H9 (cell line): ENCODE measurements at regions not wholly inside any gene's neighbourhood (a gene's known extent, or its start where the extent isn't known, plus 50 kb on each side); places are given as distances from the start of the nearest gene placed in this dataset.

Source experiments
- DNase-seq: peaks from one replicate; pipeline ENCODE4 v3.0.0-alpha.2; 2017
- H2AFZ ChIP-seq: one replicate; pipeline ENCODE4 v1.6.1; 2013; ENCODE audit warnings: mild to moderate bottlenecking, low read length, control low read depth, moderate library complexity
- H2AK5ac ChIP-seq: 2 replicates; pipeline ENCODE4 v1.6.1; 2013; ENCODE audit warnings: low read length, control low read depth, mixed read lengths; ENCODE audit not compliant: insufficient read length
- H2BK120ac ChIP-seq: one replicate; pipeline ENCODE4 v1.6.1; 2013; ENCODE audit warnings: low read depth, mild to moderate bottlenecking, low read length, control low read depth, inconsistent platforms; ENCODE audit not compliant: poor library complexity, severe bottlenecking
- H2BK12ac ChIP-seq: 2 replicates; pipeline ENCODE4 v1.6.1; 2013; ENCODE audit warnings: low read length, control low read depth, mixed read lengths, low read depth; ENCODE audit not compliant: insufficient read length
- H2BK15ac ChIP-seq: 2 replicates; pipeline ENCODE4 v1.6.1; 2013; ENCODE audit warnings: low read depth, low read length, control low read depth
- H2BK20ac ChIP-seq: one replicate; pipeline ENCODE4 v1.6.1; 2013; ENCODE audit warnings: low read depth, mild to moderate bottlenecking, low read length, control low read depth, inconsistent platforms; ENCODE audit not compliant: poor library complexity, severe bottlenecking
- H2BK5ac ChIP-seq: 2 replicates; pipeline ENCODE4 v1.6.1; 2013; ENCODE audit warnings: low read length, control low read depth, mixed read lengths; ENCODE audit not compliant: insufficient read length
- H3K14ac ChIP-seq: 2 replicates; pipeline ENCODE4 v1.6.1; 2013; ENCODE audit warnings: low read length, control low read depth; ENCODE audit not compliant: insufficient read depth
- H3K18ac ChIP-seq: 2 replicates; pipeline ENCODE4 v1.6.1; 2013; ENCODE audit warnings: low read depth, mild to moderate bottlenecking, mixed read lengths, low read length, control low read depth; ENCODE audit not compliant: insufficient read length
- H3K23ac ChIP-seq: 2 replicates; pipeline ENCODE4 v1.6.1; 2013; ENCODE audit warnings: low read length, control low read depth, mixed read lengths, low read depth; ENCODE audit not compliant: insufficient read length
- H3K23me2 ChIP-seq: 2 replicates; pipeline ENCODE4 v1.6.1; 2013; ENCODE audit warnings: low read depth, mild to moderate bottlenecking, mixed read lengths, low read length, control low read depth; ENCODE audit not compliant: insufficient read length, poor library complexity, severe bottlenecking
- H3K27ac ChIP-seq: 2 replicates; pipeline ENCODE4 v1.5.1; 2013; ENCODE audit warnings: low read length, control low read depth, mixed read lengths, low read depth; ENCODE audit not compliant: insufficient read length
- H3K27me3 ChIP-seq: 2 replicates; pipeline ENCODE4 v1.6.1; 2013; ENCODE audit warnings: low read length, control low read depth, inconsistent platforms; ENCODE audit not compliant: insufficient read depth
- H3K4ac ChIP-seq: 2 replicates; pipeline ENCODE4 v1.6.1; 2013; ENCODE audit warnings: low read depth, mild to moderate bottlenecking, control low read depth, inconsistent platforms, low read length, moderate library complexity
- H3K4me1 ChIP-seq: 2 replicates; pipeline ENCODE4 v1.6.1; 2013; ENCODE audit warnings: low read length, control low read depth, inconsistent platforms; ENCODE audit not compliant: insufficient read depth
- H3K4me2 ChIP-seq: 2 replicates; pipeline ENCODE4 v1.6.1; 2013; ENCODE audit warnings: low read length, control low read depth, mixed read lengths; ENCODE audit not compliant: insufficient read length, insufficient read depth
- H3K56ac ChIP-seq: 2 replicates; pipeline ENCODE4 v1.6.1; 2013; ENCODE audit warnings: low read depth, mild to moderate bottlenecking, mixed read lengths, low read length, control low read depth; ENCODE audit not compliant: insufficient read length
- H3K79me1 ChIP-seq: 2 replicates; pipeline ENCODE4 v1.6.1; 2013; ENCODE audit warnings: low read depth, mild to moderate bottlenecking, moderate library complexity, low read length, control low read depth, inconsistent platforms; ENCODE audit not compliant: insufficient read depth, poor library complexity, severe bottlenecking
- H3K79me2 ChIP-seq: 2 replicates; pipeline ENCODE4 v1.6.1; 2013; ENCODE audit warnings: low read length, control low read depth, inconsistent platforms; ENCODE audit not compliant: insufficient read depth
- H3K9ac ChIP-seq: 2 replicates; pipeline ENCODE4 v1.6.1; 2013; ENCODE audit warnings: low read length, control low read depth, mixed read lengths; ENCODE audit not compliant: insufficient read length; ENCODE audit errors: extremely low read depth
- H3K9me3 ChIP-seq: one replicate; pipeline ENCODE4 v1.6.1; 2013; ENCODE audit warnings: low read depth, low read length, inconsistent platforms; ENCODE audit not compliant: control insufficient read depth
- H3T11ph ChIP-seq: one replicate; pipeline ENCODE4 v1.6.1; 2013; ENCODE audit warnings: mild to moderate bottlenecking, low read length, control low read depth, inconsistent platforms
- H4K20me1 ChIP-seq: one replicate; pipeline ENCODE4 v1.6.1; 2013; ENCODE audit not compliant: control insufficient read depth, insufficient read length, insufficient read depth
- H4K5ac ChIP-seq: 2 replicates; pipeline ENCODE4 v1.6.1; 2013; ENCODE audit warnings: low read depth, mild to moderate bottlenecking, mixed read lengths, low read length, control low read depth; ENCODE audit not compliant: insufficient read length
- H4K8ac ChIP-seq: replicated peaks from 2 replicates; pipeline ENCODE4 v1.6.1; 2013; ENCODE audit warnings: low read length, control low read depth, mixed read lengths, low read depth; ENCODE audit not compliant: insufficient read length
- H4K91ac ChIP-seq: 2 replicates; pipeline ENCODE4 v1.6.1; 2013; ENCODE audit warnings: low read depth, mild to moderate bottlenecking, moderate library complexity, mixed read lengths, low read length, control low read depth; ENCODE audit not compliant: insufficient read length
- H3K27ac Mint-ChIP-seq, 3 experiments: 2 replicates in 2 of 3; 3 replicates in 1 of 3; pipeline ENCODE4 v1.8.0; 2020 to 2021; ENCODE audit warnings: mixed read lengths in 3 of 3, mild to moderate bottlenecking in 1 of 3, moderate library complexity in 1 of 3
- H3K27me3 Mint-ChIP-seq: 2 replicates; pipeline ENCODE4 v1.8.0; 2021; ENCODE audit warnings: low read depth, mild to moderate bottlenecking, moderate library complexity, mixed read lengths
- H3K36me3 Mint-ChIP-seq, 3 experiments: 2 replicates in 2 of 3; 3 replicates in 1 of 3; pipeline ENCODE4 v1.8.0; 2020 to 2021; ENCODE audit warnings: low read depth in 3 of 3, mixed read lengths in 3 of 3; ENCODE audit not compliant: insufficient read depth in 1 of 3
- H3K4me1 Mint-ChIP-seq, 2 experiments: 2 replicates each; pipeline ENCODE4 v1.8.0; 2020; ENCODE audit warnings: mixed read lengths in 2 of 2
- H3K4me3 Mint-ChIP-seq, 2 experiments: 2 replicates in 1 of 2; 3 replicates in 1 of 2; pipeline ENCODE4 v1.8.0; 2020 to 2021; ENCODE audit warnings: mild to moderate bottlenecking in 2 of 2, mixed read lengths in 2 of 2, moderate library complexity in 1 of 2
- H3K9me3 Mint-ChIP-seq, 2 experiments: 2 replicates in 1 of 2; 3 replicates in 1 of 2; pipeline ENCODE4 v1.8.0; 2020; ENCODE audit warnings: mild to moderate bottlenecking in 2 of 2, mixed read lengths in 2 of 2, moderate library complexity in 1 of 2
- WGBS: extraction: QIAGEN DNeasy Blood & Tissue Kit; methylation state at CpG from one replicate; pipeline ENCODE4 v1.1.7; 2013; ENCODE audit warnings: missing lambda C conversion rate, low lambda C conversion rate, mixed read lengths; ENCODE audit not compliant: insufficient read length; ENCODE audit errors: extremely low coverage; 5-methylcytosine and 5-hydroxymethylcytosine counted together
- TF ChIP-seq, protein P1 (sequence below): fragments of 200-600 bp; sonication (generic); conservative IDR thresholded peaks from 3 replicates; pipeline ENCODE4 v1.8.0; 2021; ENCODE audit warnings: antibody characterized with exemption, mild to moderate bottlenecking

DNA sequence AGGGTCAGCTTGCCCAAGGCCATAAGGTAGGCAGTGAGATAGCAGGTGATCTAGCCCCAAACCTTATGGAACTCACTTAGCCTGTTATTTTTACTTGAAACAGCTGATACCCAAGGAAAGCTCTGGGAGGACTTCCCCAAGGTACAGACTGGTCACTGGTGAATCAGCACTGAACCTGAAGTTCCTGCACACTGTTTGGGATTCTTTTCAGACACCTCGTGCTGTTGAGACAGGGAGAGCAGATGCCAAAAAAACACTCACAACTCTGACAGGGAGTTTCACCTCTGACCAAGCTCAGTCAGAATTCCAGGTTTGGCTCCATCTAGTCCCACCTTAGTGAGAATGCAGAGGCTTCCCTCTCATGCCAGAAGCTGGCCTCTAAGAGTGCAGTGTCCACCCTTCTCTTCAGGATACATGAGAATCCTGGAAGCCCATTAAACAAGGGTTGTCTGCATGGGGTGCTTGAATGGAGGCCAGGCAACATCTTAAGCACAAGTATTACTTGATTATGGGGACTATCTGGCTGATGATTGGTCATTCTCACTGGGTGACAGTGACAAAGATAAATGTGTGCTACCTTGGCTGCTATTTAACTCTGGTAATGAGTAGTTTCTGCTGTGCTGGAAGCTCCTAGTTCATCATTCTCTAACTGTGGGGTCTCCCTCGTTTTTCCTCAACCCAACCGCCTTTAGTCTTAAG is 122.8 kb upstream of the SLIT3 start:
- TF ChIP-seq, protein P1, sequence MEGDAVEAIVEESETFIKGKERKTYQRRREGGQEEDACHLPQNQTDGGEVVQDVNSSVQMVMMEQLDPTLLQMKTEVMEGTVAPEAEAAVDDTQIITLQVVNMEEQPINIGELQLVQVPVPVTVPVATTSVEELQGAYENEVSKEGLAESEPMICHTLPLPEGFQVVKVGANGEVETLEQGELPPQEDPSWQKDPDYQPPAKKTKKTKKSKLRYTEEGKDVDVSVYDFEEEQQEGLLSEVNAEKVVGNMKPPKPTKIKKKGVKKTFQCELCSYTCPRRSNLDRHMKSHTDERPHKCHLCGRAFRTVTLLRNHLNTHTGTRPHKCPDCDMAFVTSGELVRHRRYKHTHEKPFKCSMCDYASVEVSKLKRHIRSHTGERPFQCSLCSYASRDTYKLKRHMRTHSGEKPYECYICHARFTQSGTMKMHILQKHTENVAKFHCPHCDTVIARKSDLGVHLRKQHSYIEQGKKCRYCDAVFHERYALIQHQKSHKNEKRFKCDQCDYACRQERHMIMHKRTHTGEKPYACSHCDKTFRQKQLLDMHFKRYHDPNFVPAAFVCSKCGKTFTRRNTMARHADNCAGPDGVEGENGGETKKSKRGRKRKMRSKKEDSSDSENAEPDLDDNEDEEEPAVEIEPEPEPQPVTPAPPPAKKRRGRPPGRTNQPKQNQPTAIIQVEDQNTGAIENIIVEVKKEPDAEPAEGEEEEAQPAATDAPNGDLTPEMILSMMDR, result no peak
- no peak overlapping the region for H3K4me3 Mint-ChIP-seq

More for the DNA sequence above, 122.8 kb upstream of the SLIT3 start:
- H3K36me3 Mint-ChIP-seq, result no peaks in the 10 kb centered on the region
- no peak overlapping the region for H4K8ac ChIP-seq
- H4K5ac ChIP-seq, result no peak overlapping the region
- no peaks in the 10 kb centered on the region for H3K27me3 ChIP-seq
- H3K4me1 ChIP-seq, result peaks cover 5% of the 10 kb centered on the region; the same call in 1 of the 2 replicates
- no peak overlapping the region for H3K23ac ChIP-seq
- no CpG with 5 or more reads among the region's 3 CpGs for WGBS
- H2BK15ac ChIP-seq, result no peak overlapping the region
- DNase-seq, result no peak
- H2BK5ac ChIP-seq, result no peak overlapping the region
- H4K20me1 ChIP-seq, result no peaks in the 10 kb centered on the region
- H3K9ac ChIP-seq, result no peak overlapping the region
- H3T11ph ChIP-seq, result no peak overlapping the region
- H3K79me2 ChIP-seq, result no peaks in the 10 kb centered on the region
- H3K79me1 ChIP-seq, result no peaks in the 10 kb centered on the region
- no peaks in the 10 kb centered on the region for H3K23me2 ChIP-seq
- no peak overlapping the region for H2BK120ac ChIP-seq
- no peak overlapping the region for H2BK20ac ChIP-seq
- no peak overlapping the region for H3K27ac ChIP-seq
- no peak overlapping the region for H2BK12ac ChIP-seq
- H3K14ac ChIP-seq, result no peak overlapping the region
- H3K27ac Mint-ChIP-seq, result no peak overlapping the region
- peaks cover 23 to 24% of the 10 kb centered on the region in 2 experiments for H3K4me1 Mint-ChIP-seq
- H2AFZ ChIP-seq, result no peak overlapping the region
- no peak overlapping the region for H3K4ac ChIP-seq
- no peaks in the 10 kb centered on the region for H3K27me3 Mint-ChIP-seq
- H3K9me3 ChIP-seq, result no peaks in the 10 kb centered on the region
- no peak overlapping the region for H2AK5ac ChIP-seq
- H3K4me2 ChIP-seq, result no peak overlapping the region
- no peak overlapping the region for H3K18ac ChIP-seq
- H3K56ac ChIP-seq, result no peak overlapping the region
- H4K91ac ChIP-seq, result no peak overlapping the region
- no peaks in the 10 kb centered on the region for H3K9me3 Mint-ChIP-seq
